ENCODE measurements at regions not wholly inside any gene's neighbourhood (a gene's known extent, or its start where the extent isn't known, plus 50 kb on each side); places are given as distances from the start of the nearest gene placed in this dataset.

- ChIA-PET POLR2A (no interaction called here), RAD21 (ENCODE audit: low non-redundant PET in 1 of 2, low total read pairs in 2 of 2, uncharacterized antibody in 2 of 2, unreplicated experiment in 2 of 2) (no interaction called here), CTCF (no interaction called here)
- no peaks in the 10 kb centered on the region for H3K4me1 ChIP-seq (ENCODE audit: control insufficient read depth in 1 of 2, insufficient read depth in 2 of 2, low read length in 2 of 2)
- BruUV-seq (replicated peaks): no TSS peak
- no peak overlapping the region for H3K4me2 ChIP-seq (ENCODE audit: low read length)
- H3K27me3 ChIP-seq (ENCODE audit: insufficient read depth, low read length): 0 out of 2 replicates have a peak, but pooled peaks cover 6% of the 10 kb centered on the region
- H2AFZ ChIP-seq (ENCODE audit: low read depth, low read length, poor library complexity, severe bottlenecking): no peak overlapping the region
- no peak overlapping the region for H3K4me3 ChIP-seq (replicated peaks in 1 of 2; ENCODE audit: low read depth in 1 of 2, low read length in 2 of 2)
- no peak overlapping the region for H3K9ac ChIP-seq (ENCODE audit: low read length)
- no peak for TF ChIP-seq ATF3 (IDR thresholded peaks at IDR 0.05)
- TF ChIP-seq POLR2A (IDR thresholded peaks at IDR 0.05; ENCODE audit: borderline replicate concordance, extremely low read depth, insufficient read depth, insufficient read length): no peak
- TF ChIP-seq, protein P1, sequence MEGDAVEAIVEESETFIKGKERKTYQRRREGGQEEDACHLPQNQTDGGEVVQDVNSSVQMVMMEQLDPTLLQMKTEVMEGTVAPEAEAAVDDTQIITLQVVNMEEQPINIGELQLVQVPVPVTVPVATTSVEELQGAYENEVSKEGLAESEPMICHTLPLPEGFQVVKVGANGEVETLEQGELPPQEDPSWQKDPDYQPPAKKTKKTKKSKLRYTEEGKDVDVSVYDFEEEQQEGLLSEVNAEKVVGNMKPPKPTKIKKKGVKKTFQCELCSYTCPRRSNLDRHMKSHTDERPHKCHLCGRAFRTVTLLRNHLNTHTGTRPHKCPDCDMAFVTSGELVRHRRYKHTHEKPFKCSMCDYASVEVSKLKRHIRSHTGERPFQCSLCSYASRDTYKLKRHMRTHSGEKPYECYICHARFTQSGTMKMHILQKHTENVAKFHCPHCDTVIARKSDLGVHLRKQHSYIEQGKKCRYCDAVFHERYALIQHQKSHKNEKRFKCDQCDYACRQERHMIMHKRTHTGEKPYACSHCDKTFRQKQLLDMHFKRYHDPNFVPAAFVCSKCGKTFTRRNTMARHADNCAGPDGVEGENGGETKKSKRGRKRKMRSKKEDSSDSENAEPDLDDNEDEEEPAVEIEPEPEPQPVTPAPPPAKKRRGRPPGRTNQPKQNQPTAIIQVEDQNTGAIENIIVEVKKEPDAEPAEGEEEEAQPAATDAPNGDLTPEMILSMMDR (IDR thresholded peaks at IDR 0.05 in 2 of 3, conservative IDR thresholded peaks at IDR 0.05 in 1 of 3; ENCODE audit: borderline replicate concordance in 1 of 3, insufficient read depth in 1 of 3, low read depth in 2 of 3, low read length in 2 of 3): no peak
- no peak for TF ChIP-seq EZH2 (IDR thresholded peaks at IDR 0.05)
- TF ChIP-seq SRF (IDR thresholded peaks at IDR 0.05; ENCODE audit: low read depth): no peak
- no peak for TF ChIP-seq CEBPB (IDR thresholded peaks at IDR 0.05; ENCODE audit: low read depth)
- ATAC-seq: no peak
- no peak for DNase-seq (ENCODE audit: low read depth, low spot score)
- no peaks in the 10 kb centered on the region for H3K9me3 ChIP-seq (ENCODE audit: control insufficient read depth in 1 of 2, insufficient read depth in 1 of 2, low read depth in 1 of 2, low read length in 2 of 2)
- no peaks in the 10 kb centered on the region for H3K79me2 ChIP-seq (ENCODE audit: insufficient read depth, low read length)
- no peaks in the 10 kb centered on the region for H4K20me1 ChIP-seq (ENCODE audit: insufficient read depth)
- H3K36me3 ChIP-seq (ENCODE audit: control insufficient read depth in 1 of 2, insufficient read depth in 2 of 2, low read length in 2 of 2): no peaks in the 10 kb centered on the region
- H3K27ac ChIP-seq (ENCODE audit: low read depth, low read length): no peak overlapping the region
- H3K9me2 ChIP-seq (ENCODE audit: insufficient read depth): no peaks in the 10 kb centered on the region
- intact Hi-C loops (cut with micrococcal nuclease): no loop called here
Measured at GRCh38 chr3:94301366-94301765, 238.5 kb downstream of the NSUN3 start.

- Histone ChIP-seq H4K20me1 (ENCODE audit: insufficient read depth) (no peaks in the 10 kb centered on the region), H3K79me2 (ENCODE audit: insufficient read depth, low read length) (no peaks in the 10 kb centered on the region), H3K27ac (ENCODE audit: low read depth, low read length) (no peak overlapping the region), H3K9ac (ENCODE audit: low read length) (no peak overlapping the region), H3K9me2 (ENCODE audit: insufficient read depth) (no peaks in the 10 kb centered on the region), H3K27me3 (ENCODE audit: insufficient read depth, low read length) (0 out of 2 replicates have a peak, but pooled peaks cover 6% of the 10 kb centered on the region), H2AFZ (ENCODE audit: low read depth, low read length, poor library complexity, severe bottlenecking) (no peak overlapping the region), H3K36me3 (ENCODE audit: control insufficient read depth in 1 of 2, insufficient read depth in 2 of 2, low read length in 2 of 2) (no peaks in the 10 kb centered on the region), H3K4me3 (replicated peaks in 1 of 2; ENCODE audit: low read depth in 1 of 2, low read length in 2 of 2) (no peak overlapping the region), H3K4me1 (ENCODE audit: control insufficient read depth in 1 of 2, insufficient read depth in 2 of 2, low read length in 2 of 2) (no peaks in the 10 kb centered on the region), H3K9me3 (ENCODE audit: control insufficient read depth in 1 of 2, insufficient read depth in 1 of 2, low read depth in 1 of 2, low read length in 2 of 2) (no peaks in the 10 kb centered on the region), H3K4me2 (ENCODE audit: low read length) (no peak overlapping the region)
- RAD21 ChIA-PET (ENCODE audit: low non-redundant PET in 1 of 2, low total read pairs in 2 of 2, uncharacterized antibody in 2 of 2, unreplicated experiment in 2 of 2): no interaction called here
- intact Hi-C loops (cut with micrococcal nuclease): no loop called here
- ATAC-seq: no peak
- no TSS peak for BruUV-seq (replicated peaks)
- POLR2A ChIA-PET: no interaction called here
- DNase-seq (ENCODE audit: low read depth, low spot score): no peak
- CTCF ChIA-PET: no interaction called here
- no peak for TF ChIP-seq ATF3 (IDR thresholded peaks at IDR 0.05)
- TF ChIP-seq SP1 (IDR thresholded peaks at IDR 0.05; ENCODE audit: low read depth): no peak
- no peak for TF ChIP-seq SRF (IDR thresholded peaks at IDR 0.05; ENCODE audit: low read depth)
- TF ChIP-seq ZBTB33 (IDR thresholded peaks at IDR 0.05; ENCODE audit: extremely low read depth, insufficient replicate concordance, low read length): no peak
- no peak for TF ChIP-seq ZNF274 (IDR thresholded peaks at IDR 0.05; ENCODE audit: low read depth, low read length)
- TF ChIP-seq YY1 (IDR thresholded peaks at IDR 0.05; ENCODE audit: extremely low read depth, insufficient replicate concordance, low read depth, low read length): no peak
- TF ChIP-seq, protein P2, sequence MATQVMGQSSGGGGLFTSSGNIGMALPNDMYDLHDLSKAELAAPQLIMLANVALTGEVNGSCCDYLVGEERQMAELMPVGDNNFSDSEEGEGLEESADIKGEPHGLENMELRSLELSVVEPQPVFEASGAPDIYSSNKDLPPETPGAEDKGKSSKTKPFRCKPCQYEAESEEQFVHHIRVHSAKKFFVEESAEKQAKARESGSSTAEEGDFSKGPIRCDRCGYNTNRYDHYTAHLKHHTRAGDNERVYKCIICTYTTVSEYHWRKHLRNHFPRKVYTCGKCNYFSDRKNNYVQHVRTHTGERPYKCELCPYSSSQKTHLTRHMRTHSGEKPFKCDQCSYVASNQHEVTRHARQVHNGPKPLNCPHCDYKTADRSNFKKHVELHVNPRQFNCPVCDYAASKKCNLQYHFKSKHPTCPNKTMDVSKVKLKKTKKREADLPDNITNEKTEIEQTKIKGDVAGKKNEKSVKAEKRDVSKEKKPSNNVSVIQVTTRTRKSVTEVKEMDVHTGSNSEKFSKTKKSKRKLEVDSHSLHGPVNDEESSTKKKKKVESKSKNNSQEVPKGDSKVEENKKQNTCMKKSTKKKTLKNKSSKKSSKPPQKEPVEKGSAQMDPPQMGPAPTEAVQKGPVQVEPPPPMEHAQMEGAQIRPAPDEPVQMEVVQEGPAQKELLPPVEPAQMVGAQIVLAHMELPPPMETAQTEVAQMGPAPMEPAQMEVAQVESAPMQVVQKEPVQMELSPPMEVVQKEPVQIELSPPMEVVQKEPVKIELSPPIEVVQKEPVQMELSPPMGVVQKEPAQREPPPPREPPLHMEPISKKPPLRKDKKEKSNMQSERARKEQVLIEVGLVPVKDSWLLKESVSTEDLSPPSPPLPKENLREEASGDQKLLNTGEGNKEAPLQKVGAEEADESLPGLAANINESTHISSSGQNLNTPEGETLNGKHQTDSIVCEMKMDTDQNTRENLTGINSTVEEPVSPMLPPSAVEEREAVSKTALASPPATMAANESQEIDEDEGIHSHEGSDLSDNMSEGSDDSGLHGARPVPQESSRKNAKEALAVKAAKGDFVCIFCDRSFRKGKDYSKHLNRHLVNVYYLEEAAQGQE (IDR thresholded peaks at IDR 0.05; ENCODE audit: low read depth): no peak
- TF ChIP-seq POLR2A (IDR thresholded peaks at IDR 0.05; ENCODE audit: borderline replicate concordance, extremely low read depth, insufficient read depth, insufficient read length): no peak
Measured at GRCh38 chr3:94303266-94303665, 240.4 kb downstream of the NSUN3 start.
